Neural cell (in vitro differentiated cells): ENCODE measurements at regions not wholly inside any gene's neighbourhood (a gene's known extent, or its start where the extent isn't known, plus 50 kb on each side); places are given as distances from the start of the nearest gene placed in this dataset.

ENCODE experiments used
- H2AFZ ChIP-seq: fragments of 200-600, 300-800 bp; sonication (generic), shearing (Covaris generic); 2 replicates; pipeline ENCODE4 v1.6.0; 2014; ENCODE audit warnings: low read depth, mild to moderate bottlenecking, antibody characterized with exemption, low read length, moderate library complexity
- H3F3A ChIP-seq: fragments of 200-600 bp; shearing (Covaris generic); 2 replicates; pipeline ENCODE4 v1.6.1; 2016; ENCODE audit warnings: mild to moderate bottlenecking, moderate library complexity, mixed read lengths, antibody characterized with exemption, low read length; ENCODE audit not compliant: insufficient read depth, poor library complexity, severe bottlenecking
- H3K27ac ChIP-seq: fragments of 200-600, 300-800 bp; sonication (generic), shearing (Covaris generic); 2 replicates; pipeline ENCODE4 v1.5.1; 2014; ENCODE audit warnings: mild to moderate bottlenecking, low read length, moderate library complexity
- H3K27me3 ChIP-seq: fragments of 300-800, 200-600 bp; sonication (generic), shearing (Covaris generic); 2 replicates; pipeline ENCODE4 v1.6.0; 2014; ENCODE audit warnings: mild to moderate bottlenecking, low read depth, low read length, moderate library complexity; ENCODE audit not compliant: insufficient read depth
- H3K36me3 ChIP-seq: fragments of 300-800, 200-600 bp; sonication (generic), shearing (Covaris generic); 2 replicates; pipeline ENCODE4 v1.5.1; 2014; ENCODE audit warnings: mild to moderate bottlenecking, antibody characterized with exemption, low read length, moderate library complexity; ENCODE audit not compliant: insufficient read depth
- H3K4me2 ChIP-seq: fragments of 300-800, 200-600 bp; sonication (generic), shearing (Covaris generic); 2 replicates; pipeline ENCODE4 v1.6.0; 2014; ENCODE audit warnings: mild to moderate bottlenecking, low read length
- H3K4me3 ChIP-seq: fragments of 300-800, 200-600 bp; sonication (generic), shearing (Covaris generic); 2 replicates; pipeline ENCODE4 v1.5.1; 2014; ENCODE audit warnings: mild to moderate bottlenecking, low read length, moderate library complexity
- H3K79me2 ChIP-seq: fragments of 200-600 bp; shearing (Covaris generic); replicated peaks from 2 replicates; pipeline ENCODE4 v1.6.0; 2014; ENCODE audit warnings: mild to moderate bottlenecking, low read length, moderate library complexity; ENCODE audit not compliant: insufficient read depth
- H3K9ac ChIP-seq: fragments of 300-800, 200-600 bp; sonication (generic), shearing (Covaris generic); 2 replicates; pipeline ENCODE4 v1.6.1; 2016; ENCODE audit warnings: mild to moderate bottlenecking, low read length, mixed read lengths
- H3K9me2 ChIP-seq: fragments of 200-600 bp; shearing (Covaris generic); 2 replicates; pipeline ENCODE4 v1.6.1; 2016; ENCODE audit warnings: mild to moderate bottlenecking, low read length, mixed read lengths; ENCODE audit not compliant: insufficient read depth
- H3K9me3 ChIP-seq: fragments of 200-600, 300-800 bp; sonication (generic), shearing (Covaris generic); 2 replicates; pipeline ENCODE4 v1.6.1; 2016; ENCODE audit warnings: mild to moderate bottlenecking, mixed run types, low read length, moderate library complexity, mixed read lengths
- H4K20me1 ChIP-seq: fragments of 200-600 bp; shearing (Covaris generic); 2 replicates; pipeline ENCODE4 v1.6.1; 2016; ENCODE audit warnings: mild to moderate bottlenecking, mixed run types; ENCODE audit not compliant: insufficient read depth
- EP300 ChIP-seq: fragments of 450-650 bp; conservative IDR thresholded peaks from 2 replicates; pipeline ENCODE4 v1.6.1; 2014; ENCODE audit warnings: antibody characterized with exemption, mild to moderate bottlenecking, moderate library complexity; ENCODE audit not compliant: poor library complexity, severe bottlenecking
- EZH2 ChIP-seq: fragments of 200-600, 300-800 bp; shearing (Covaris generic), sonication (generic); IDR thresholded peaks from 2 replicates; pipeline ENCODE4 v1.6.1; 2014; ENCODE audit warnings: antibody characterized with exemption, low read length, borderline replicate concordance, mild to moderate bottlenecking; ENCODE audit not compliant: insufficient read depth, poor library complexity, severe bottlenecking
- MXI1 ChIP-seq: fragments of 450-650 bp; conservative IDR thresholded peaks from 2 replicates; pipeline ENCODE4 v1.6.1; 2014; ENCODE audit warnings: antibody characterized with exemption, mild to moderate bottlenecking; ENCODE audit not compliant: poor library complexity, severe bottlenecking
- POLR2AphosphoS5 ChIP-seq: IDR thresholded peaks from 2 replicates; pipeline ENCODE4 v1.6.1; 2012
- RAD21 ChIP-seq: fragments of 450-650 bp; conservative IDR thresholded peaks from 2 replicates; pipeline ENCODE4 v1.6.1; 2014; ENCODE audit warnings: antibody characterized with exemption, mild to moderate bottlenecking, moderate library complexity
- SMC3 ChIP-seq: fragments of 450-650 bp; conservative IDR thresholded peaks from 2 replicates; pipeline ENCODE4 v1.6.1; 2014; ENCODE audit warnings: antibody characterized with exemption, mild to moderate bottlenecking, moderate library complexity; ENCODE audit not compliant: poor library complexity
- TAF1 ChIP-seq: IDR thresholded peaks from 2 replicates; pipeline ENCODE4 v1.6.1; 2012; ENCODE audit warnings: low read depth
- TF ChIP-seq, protein P1 (sequence below): fragments of 450-650 bp; IDR thresholded peaks from 2 replicates; pipeline ENCODE4 v1.5.1; 2014; ENCODE audit warnings: antibody characterized with exemption, mild to moderate bottlenecking, moderate library complexity; ENCODE audit not compliant: poor library complexity, severe bottlenecking
- TF ChIP-seq, protein P2 (sequence below): IDR thresholded peaks from 2 replicates; pipeline ENCODE4 v1.6.1; 2012; ENCODE audit warnings: borderline replicate concordance

DNA sequence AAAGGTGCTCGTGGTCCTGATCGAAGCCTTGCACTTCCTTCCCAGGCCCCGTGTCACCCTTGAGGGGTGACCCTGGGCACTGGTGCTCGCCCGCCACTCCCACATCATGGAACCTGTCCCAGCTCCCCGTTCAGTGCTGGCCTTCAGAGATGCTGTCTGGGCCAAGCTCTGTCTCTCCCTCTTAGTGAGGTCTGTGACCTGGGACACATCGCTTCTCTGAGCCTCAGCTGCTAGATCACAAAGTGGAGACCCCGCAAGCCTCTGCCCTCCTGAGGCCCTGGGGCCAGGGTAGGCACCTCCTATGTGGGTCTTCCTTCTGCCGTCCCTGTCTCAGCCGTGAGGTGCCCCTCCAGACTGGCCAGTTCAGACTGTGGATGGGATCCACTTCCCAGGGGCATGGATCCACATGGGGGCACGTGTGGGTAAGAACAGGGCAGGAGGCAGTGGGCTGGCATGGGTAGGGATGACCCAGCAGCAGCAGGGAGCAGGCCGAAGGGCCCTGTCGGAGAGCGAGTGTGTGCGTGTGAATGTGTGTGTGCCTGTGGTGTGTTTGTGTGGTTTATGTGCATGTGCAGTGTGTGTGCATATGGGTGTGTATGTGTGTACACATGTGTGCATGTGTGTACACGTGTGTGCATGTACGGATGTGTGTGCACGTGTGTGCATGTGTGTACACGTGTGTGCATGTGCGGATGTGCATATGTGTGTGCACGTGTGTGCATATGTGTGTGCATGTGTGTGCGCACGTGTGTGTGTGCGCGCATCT lies 1073.7 kb downstream of the BRD1 start:
- no peak overlapping the region for H3K4me3 ChIP-seq
- H3K9ac ChIP-seq = no peak overlapping the region
- H4K20me1 ChIP-seq = no peaks in the 10 kb centered on the region
- H3K9me3 ChIP-seq = no peaks in the 10 kb centered on the region
- H3K79me2 ChIP-seq = no peaks in the 10 kb centered on the region
- no peak overlapping the region for H3K4me2 ChIP-seq
- no peak overlapping the region for H3K27ac ChIP-seq
- TF ChIP-seq EZH2 (no peak), TAF1 (no peak), RAD21 (no peak)
- H3F3A ChIP-seq = no peaks in the 10 kb centered on the region
- no peak overlapping the region for H2AFZ ChIP-seq
- no peaks in the 10 kb centered on the region for H3K27me3 ChIP-seq
- no peaks in the 10 kb centered on the region for H3K36me3 ChIP-seq
- no peaks in the 10 kb centered on the region for H3K9me2 ChIP-seq

DNA sequence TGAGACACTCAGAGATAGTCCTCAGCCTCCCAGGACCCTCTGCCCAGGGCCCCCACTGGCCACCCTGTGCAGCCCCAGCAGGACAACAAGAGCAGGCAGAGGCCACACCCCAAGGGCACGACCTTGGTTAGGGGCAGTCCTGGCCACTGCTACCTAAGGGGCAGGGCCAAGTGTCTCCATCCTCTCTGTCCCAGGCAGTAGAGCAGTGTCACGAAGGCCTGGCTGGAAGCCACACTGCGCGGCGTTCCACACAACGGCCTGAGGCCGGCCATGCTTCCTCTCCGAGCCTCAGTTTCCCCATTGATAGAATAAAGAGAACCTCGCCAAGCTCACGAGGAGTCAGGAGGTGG lies 1074.3 kb downstream of the BRD1 start:
- no peak overlapping the region for H3K4me3 ChIP-seq
- TF ChIP-seq MXI1 (no peak), TAF1 (no peak), EP300 (no peak), RAD21 (no peak), POLR2AphosphoS5 (no peak), EZH2 (no peak), SMC3 (no peak)
- TF ChIP-seq, protein P1, sequence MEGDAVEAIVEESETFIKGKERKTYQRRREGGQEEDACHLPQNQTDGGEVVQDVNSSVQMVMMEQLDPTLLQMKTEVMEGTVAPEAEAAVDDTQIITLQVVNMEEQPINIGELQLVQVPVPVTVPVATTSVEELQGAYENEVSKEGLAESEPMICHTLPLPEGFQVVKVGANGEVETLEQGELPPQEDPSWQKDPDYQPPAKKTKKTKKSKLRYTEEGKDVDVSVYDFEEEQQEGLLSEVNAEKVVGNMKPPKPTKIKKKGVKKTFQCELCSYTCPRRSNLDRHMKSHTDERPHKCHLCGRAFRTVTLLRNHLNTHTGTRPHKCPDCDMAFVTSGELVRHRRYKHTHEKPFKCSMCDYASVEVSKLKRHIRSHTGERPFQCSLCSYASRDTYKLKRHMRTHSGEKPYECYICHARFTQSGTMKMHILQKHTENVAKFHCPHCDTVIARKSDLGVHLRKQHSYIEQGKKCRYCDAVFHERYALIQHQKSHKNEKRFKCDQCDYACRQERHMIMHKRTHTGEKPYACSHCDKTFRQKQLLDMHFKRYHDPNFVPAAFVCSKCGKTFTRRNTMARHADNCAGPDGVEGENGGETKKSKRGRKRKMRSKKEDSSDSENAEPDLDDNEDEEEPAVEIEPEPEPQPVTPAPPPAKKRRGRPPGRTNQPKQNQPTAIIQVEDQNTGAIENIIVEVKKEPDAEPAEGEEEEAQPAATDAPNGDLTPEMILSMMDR = no peak
- TF ChIP-seq, protein P2, sequence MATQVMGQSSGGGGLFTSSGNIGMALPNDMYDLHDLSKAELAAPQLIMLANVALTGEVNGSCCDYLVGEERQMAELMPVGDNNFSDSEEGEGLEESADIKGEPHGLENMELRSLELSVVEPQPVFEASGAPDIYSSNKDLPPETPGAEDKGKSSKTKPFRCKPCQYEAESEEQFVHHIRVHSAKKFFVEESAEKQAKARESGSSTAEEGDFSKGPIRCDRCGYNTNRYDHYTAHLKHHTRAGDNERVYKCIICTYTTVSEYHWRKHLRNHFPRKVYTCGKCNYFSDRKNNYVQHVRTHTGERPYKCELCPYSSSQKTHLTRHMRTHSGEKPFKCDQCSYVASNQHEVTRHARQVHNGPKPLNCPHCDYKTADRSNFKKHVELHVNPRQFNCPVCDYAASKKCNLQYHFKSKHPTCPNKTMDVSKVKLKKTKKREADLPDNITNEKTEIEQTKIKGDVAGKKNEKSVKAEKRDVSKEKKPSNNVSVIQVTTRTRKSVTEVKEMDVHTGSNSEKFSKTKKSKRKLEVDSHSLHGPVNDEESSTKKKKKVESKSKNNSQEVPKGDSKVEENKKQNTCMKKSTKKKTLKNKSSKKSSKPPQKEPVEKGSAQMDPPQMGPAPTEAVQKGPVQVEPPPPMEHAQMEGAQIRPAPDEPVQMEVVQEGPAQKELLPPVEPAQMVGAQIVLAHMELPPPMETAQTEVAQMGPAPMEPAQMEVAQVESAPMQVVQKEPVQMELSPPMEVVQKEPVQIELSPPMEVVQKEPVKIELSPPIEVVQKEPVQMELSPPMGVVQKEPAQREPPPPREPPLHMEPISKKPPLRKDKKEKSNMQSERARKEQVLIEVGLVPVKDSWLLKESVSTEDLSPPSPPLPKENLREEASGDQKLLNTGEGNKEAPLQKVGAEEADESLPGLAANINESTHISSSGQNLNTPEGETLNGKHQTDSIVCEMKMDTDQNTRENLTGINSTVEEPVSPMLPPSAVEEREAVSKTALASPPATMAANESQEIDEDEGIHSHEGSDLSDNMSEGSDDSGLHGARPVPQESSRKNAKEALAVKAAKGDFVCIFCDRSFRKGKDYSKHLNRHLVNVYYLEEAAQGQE = no peak
- no peak overlapping the region for H3K9ac ChIP-seq
- H3F3A ChIP-seq = no peaks in the 10 kb centered on the region
- no peaks in the 10 kb centered on the region for H4K20me1 ChIP-seq
- no peak overlapping the region for H3K4me2 ChIP-seq
- H3K79me2 ChIP-seq = no peaks in the 10 kb centered on the region
- H3K36me3 ChIP-seq = no peaks in the 10 kb centered on the region
- H3K27ac ChIP-seq = no peak overlapping the region
- no peaks in the 10 kb centered on the region for H3K27me3 ChIP-seq
- no peaks in the 10 kb centered on the region for H3K9me2 ChIP-seq
- no peak overlapping the region for H2AFZ ChIP-seq
- H3K9me3 ChIP-seq = no peaks in the 10 kb centered on the region
